OCI-LY3 (cell line): ENCODE measurements at regions not wholly inside any gene's neighbourhood (a gene's known extent, or its start where the extent isn't known, plus 50 kb on each side); places are given as distances from the start of the nearest gene placed in this dataset.

Experiments used
- CTCF ChIP-seq: fragments of 200-600, 300-600 bp; sonication (generic); IDR thresholded peaks from 2 replicates; pipeline ENCODE4 v1.5.1; 2014; ENCODE audit warnings: antibody characterized with exemption, low read length, low read depth
- EZH2phosphoT487 ChIP-seq: fragments of 200-600 bp; shearing (Covaris generic); IDR thresholded peaks from 2 replicates; pipeline ENCODE4 v1.6.1; 2018; ENCODE audit warnings: antibody characterized with exemption, mixed run types, low read depth

GRCh38 chr12:11593013-11593412, 56.5 kb upstream of the ETV6 start:
- TF ChIP-seq CTCF (no peak), EZH2phosphoT487 (no peak)
